Neural progenitor cell (in vitro differentiated cells): ENCODE measurements at regions not wholly inside any gene's neighbourhood (a gene's known extent, or its start where the extent isn't known, plus 50 kb on each side); places are given as distances from the start of the nearest gene placed in this dataset.

Experiments used
- DNase-seq: peaks from one replicate; pipeline ENCODE4 v3.0.0-alpha.2; 2016; ENCODE audit warnings: low spot score
- H2AFZ ChIP-seq: fragments of 200-600 bp; sonication (generic); replicated peaks from 2 replicates; pipeline ENCODE4 v1.6.1; 2016; ENCODE audit warnings: antibody characterized with exemption
- H3F3A ChIP-seq: fragments of 200-600 bp; sonication (generic); 2 replicates; pipeline ENCODE4 v1.6.1; 2016; ENCODE audit warnings: antibody characterized with exemption, low read depth
- H3K27ac ChIP-seq: fragments of 200-600 bp; sonication (generic); 2 replicates; pipeline ENCODE4 v1.5.1; 2016; ENCODE audit warnings: mild to moderate bottlenecking
- H3K27me3 ChIP-seq: fragments of 200-600 bp; sonication (generic); 2 replicates; pipeline ENCODE4 v1.6.1; 2016; ENCODE audit warnings: mild to moderate bottlenecking, moderate library complexity
- H3K36me3 ChIP-seq: fragments of 200-600 bp; sonication (generic); 2 replicates; pipeline ENCODE4 v1.5.1; 2016
- H3K4me1 ChIP-seq: fragments of 200-600 bp; sonication (generic); 2 replicates; pipeline ENCODE4 v1.6.1; 2016; ENCODE audit warnings: mixed run types
- H3K4me2 ChIP-seq: fragments of 200-600 bp; sonication (generic); 2 replicates; pipeline ENCODE4 v1.6.1; 2016
- H3K4me3 ChIP-seq: fragments of 200-600 bp; sonication (generic); 2 replicates; pipeline ENCODE4 v1.5.1; 2016
- H3K79me2 ChIP-seq: fragments of 200-600 bp; sonication (generic); 2 replicates; pipeline ENCODE4 v1.6.1; 2016; ENCODE audit warnings: low read depth
- H3K9ac ChIP-seq: fragments of 200-600 bp; sonication (generic); 2 replicates; pipeline ENCODE4 v1.6.1; 2016
- H3K9me3 ChIP-seq: fragments of 200-600 bp; sonication (generic); 2 replicates; pipeline ENCODE4 v1.5.1; 2016; ENCODE audit warnings: low read depth
- H4K20me1 ChIP-seq: fragments of 200-600 bp; sonication (generic); 2 replicates; pipeline ENCODE4 v1.6.1; 2016; ENCODE audit warnings: low read depth
- H3K27ac Mint-ChIP-seq: 3 replicates; pipeline ENCODE4 v1.8.0; 2021; ENCODE audit warnings: mixed read lengths
- H3K27me3 Mint-ChIP-seq: 2 replicates; pipeline ENCODE4 v1.8.0; 2022; ENCODE audit warnings: low read depth, mild to moderate bottlenecking, inconsistent platforms, moderate library complexity, mixed read lengths; ENCODE audit not compliant: insufficient read depth
- H3K36me3 Mint-ChIP-seq: 3 replicates; pipeline ENCODE4 v1.8.0; 2021; ENCODE audit warnings: mixed read lengths
- H3K4me1 Mint-ChIP-seq: 3 replicates; pipeline ENCODE4 v1.8.0; 2021; ENCODE audit warnings: mixed read lengths
- H3K4me3 Mint-ChIP-seq: 3 replicates; pipeline ENCODE4 v1.8.0; 2021; ENCODE audit warnings: mild to moderate bottlenecking, moderate library complexity, mixed read lengths
- H3K9me3 Mint-ChIP-seq: 3 replicates; pipeline ENCODE4 v1.8.0; 2020; ENCODE audit warnings: mixed read lengths
- EZH2 ChIP-seq: fragments of 200-600 bp; sonication (generic); IDR thresholded peaks from 2 replicates; pipeline ENCODE4 v1.6.1; 2017; ENCODE audit warnings: antibody characterized with exemption, mild to moderate bottlenecking, moderate library complexity
- EZH2phosphoT487 ChIP-seq: fragments of 200-600 bp; sonication (generic); IDR thresholded peaks from 2 replicates; pipeline ENCODE4 v1.6.1; 2017; ENCODE audit warnings: antibody characterized with exemption
- TF ChIP-seq, protein P1 (sequence below): fragments of 200-600 bp; sonication (generic); IDR thresholded peaks from 2 replicates; pipeline ENCODE4 v1.5.1; 2017; ENCODE audit warnings: antibody characterized with exemption, mild to moderate bottlenecking

DNA sequence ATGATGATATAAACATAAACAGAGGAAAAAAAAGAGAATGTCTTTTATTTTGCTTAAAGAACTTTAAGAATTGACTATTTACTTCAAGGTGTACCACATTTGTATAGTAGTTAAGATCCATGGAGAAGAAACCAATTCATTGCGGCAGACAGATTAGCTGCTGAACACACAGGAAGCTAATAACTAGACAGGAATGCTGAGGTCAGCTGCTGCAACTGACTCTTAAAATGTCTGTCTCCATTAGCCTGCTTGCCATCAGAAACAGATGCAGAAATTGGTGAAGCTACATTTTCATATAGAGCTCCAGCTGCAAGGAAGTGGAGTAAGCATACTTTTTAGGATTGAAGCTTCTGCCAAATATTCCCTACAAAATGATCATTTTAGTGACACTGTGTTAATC is 939.5 kb downstream of the EPHA7 start:
- no peaks in the 10 kb centered on the region for H3K79me2 ChIP-seq
- Mint-ChIP-seq H3K4me1 (no peaks in the 10 kb centered on the region), H3K36me3 (no peaks in the 10 kb centered on the region), H3K27me3 (no peaks in the 10 kb centered on the region), H3K4me3 (no peak overlapping the region), H3K27ac (no peak overlapping the region), H3K9me3 (peaks cover 6% of the 10 kb centered on the region)
- no peak overlapping the region for H3K4me2 ChIP-seq
- H3K4me1 ChIP-seq, result no peaks in the 10 kb centered on the region
- no peak overlapping the region for H3K4me3 ChIP-seq
- H3K27me3 ChIP-seq, result no peaks in the 10 kb centered on the region
- H4K20me1 ChIP-seq, result no peaks in the 10 kb centered on the region
- H3K9me3 ChIP-seq, result no peaks in the 10 kb centered on the region
- no peaks in the 10 kb centered on the region for H3F3A ChIP-seq
- DNase-seq, result no peak
- H3K36me3 ChIP-seq, result no peaks in the 10 kb centered on the region
- H2AFZ ChIP-seq, result no peak overlapping the region
- H3K9ac ChIP-seq, result no peak overlapping the region
- TF ChIP-seq, protein P1, sequence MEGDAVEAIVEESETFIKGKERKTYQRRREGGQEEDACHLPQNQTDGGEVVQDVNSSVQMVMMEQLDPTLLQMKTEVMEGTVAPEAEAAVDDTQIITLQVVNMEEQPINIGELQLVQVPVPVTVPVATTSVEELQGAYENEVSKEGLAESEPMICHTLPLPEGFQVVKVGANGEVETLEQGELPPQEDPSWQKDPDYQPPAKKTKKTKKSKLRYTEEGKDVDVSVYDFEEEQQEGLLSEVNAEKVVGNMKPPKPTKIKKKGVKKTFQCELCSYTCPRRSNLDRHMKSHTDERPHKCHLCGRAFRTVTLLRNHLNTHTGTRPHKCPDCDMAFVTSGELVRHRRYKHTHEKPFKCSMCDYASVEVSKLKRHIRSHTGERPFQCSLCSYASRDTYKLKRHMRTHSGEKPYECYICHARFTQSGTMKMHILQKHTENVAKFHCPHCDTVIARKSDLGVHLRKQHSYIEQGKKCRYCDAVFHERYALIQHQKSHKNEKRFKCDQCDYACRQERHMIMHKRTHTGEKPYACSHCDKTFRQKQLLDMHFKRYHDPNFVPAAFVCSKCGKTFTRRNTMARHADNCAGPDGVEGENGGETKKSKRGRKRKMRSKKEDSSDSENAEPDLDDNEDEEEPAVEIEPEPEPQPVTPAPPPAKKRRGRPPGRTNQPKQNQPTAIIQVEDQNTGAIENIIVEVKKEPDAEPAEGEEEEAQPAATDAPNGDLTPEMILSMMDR, result no peak
- TF ChIP-seq EZH2phosphoT487, result no peak
- TF ChIP-seq EZH2, result no peak
- H3K27ac ChIP-seq, result no peak overlapping the region

DNA sequence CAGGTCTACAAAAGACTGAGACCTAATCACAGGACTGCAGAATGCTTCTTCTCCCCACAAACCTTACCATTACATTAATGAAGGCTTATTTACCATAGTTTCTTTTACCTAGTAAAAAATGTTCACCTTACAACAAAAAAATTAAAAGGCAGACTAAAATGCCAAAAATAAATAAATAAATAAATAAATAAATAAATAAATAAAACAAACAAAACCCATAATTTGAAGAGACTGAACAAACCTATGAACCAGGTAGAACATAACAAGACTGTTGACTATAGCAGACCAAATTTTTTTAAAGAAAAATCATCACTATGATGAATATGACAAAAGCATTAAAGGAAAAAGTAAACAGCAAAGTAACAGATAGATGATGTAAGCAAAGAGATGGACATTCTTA is 946.3 kb downstream of the EPHA7 start:
- Histone ChIP-seq H3K36me3 (no peaks in the 10 kb centered on the region), H3K27ac (no peak overlapping the region), H3K9ac (no peak overlapping the region), H3K9me3 (no peaks in the 10 kb centered on the region), H3K4me3 (no peak overlapping the region), H4K20me1 (no peaks in the 10 kb centered on the region), H3K4me2 (no peak overlapping the region), H3F3A (no peaks in the 10 kb centered on the region), H3K4me1 (no peaks in the 10 kb centered on the region), H3K27me3 (no peaks in the 10 kb centered on the region), H2AFZ (peak overlapping the region; percentile 69), H3K79me2 (no peaks in the 10 kb centered on the region)
- TF ChIP-seq EZH2phosphoT487, result no peak
- TF ChIP-seq EZH2, result no peak
- TF ChIP-seq, protein P1, result no peak
- DNase-seq, result no peak
- Mint-ChIP-seq H3K36me3 (no peaks in the 10 kb centered on the region), H3K4me3 (no peak overlapping the region), H3K4me1 (peaks cover 3% of the 10 kb centered on the region), H3K27me3 (no peaks in the 10 kb centered on the region), H3K27ac (no peak overlapping the region), H3K9me3 (no peaks in the 10 kb centered on the region)

DNA sequence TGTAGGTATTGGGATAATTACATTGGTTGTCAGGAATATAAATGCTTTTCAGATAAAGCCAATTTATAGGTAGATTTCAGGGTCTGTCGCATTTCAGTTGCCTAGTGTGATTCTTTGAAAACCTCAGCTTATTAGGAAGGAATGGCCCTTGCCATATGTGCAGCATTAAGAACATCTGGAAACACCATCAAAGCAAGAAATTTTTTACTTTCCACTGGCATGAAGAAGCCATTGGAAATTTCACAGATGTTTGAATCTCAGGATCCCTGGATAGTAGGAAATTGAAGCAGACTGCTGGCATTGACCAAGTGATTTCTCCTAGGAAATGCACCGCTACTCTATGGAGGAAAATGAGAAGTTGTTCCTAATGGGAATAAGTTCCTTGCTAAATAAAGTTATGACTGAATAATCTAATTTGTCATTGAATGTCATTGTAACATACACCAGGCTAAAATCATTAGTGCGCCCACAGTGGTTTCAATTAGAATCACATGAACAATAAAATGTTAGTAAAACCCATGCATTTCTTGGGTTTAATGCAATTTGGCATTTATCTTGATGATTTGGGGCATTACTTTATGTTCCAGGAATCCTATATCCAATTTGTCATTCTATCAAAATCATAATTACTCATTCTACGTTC is 950.1 kb downstream of the EPHA7 start:
- H3K9me3 Mint-ChIP-seq, result peaks cover 3% of the 10 kb centered on the region
- H3K4me2 ChIP-seq, result no peak overlapping the region
- H3K36me3 ChIP-seq, result no peaks in the 10 kb centered on the region
- no peaks in the 10 kb centered on the region for H3K27me3 Mint-ChIP-seq
- H3K9ac ChIP-seq, result no peak overlapping the region
- no peak overlapping the region for H3K4me3 ChIP-seq
- peaks cover 3% of the 10 kb centered on the region for H3K4me1 Mint-ChIP-seq
- DNase-seq, result no peak
- H3K27ac Mint-ChIP-seq, result no peak overlapping the region
- no peak overlapping the region for H2AFZ ChIP-seq
- H3K27ac ChIP-seq, result no peak overlapping the region
- no peaks in the 10 kb centered on the region for H3K27me3 ChIP-seq
- TF ChIP-seq EZH2phosphoT487 (no peak), EZH2 (no peak)
- TF ChIP-seq, protein P1, result no peak
- H4K20me1 ChIP-seq, result no peaks in the 10 kb centered on the region
- H3K36me3 Mint-ChIP-seq, result no peaks in the 10 kb centered on the region
- H3K9me3 ChIP-seq, result no peaks in the 10 kb centered on the region
- no peaks in the 10 kb centered on the region for H3F3A ChIP-seq
- no peak overlapping the region for H3K4me3 Mint-ChIP-seq
- no peaks in the 10 kb centered on the region for H3K79me2 ChIP-seq
- no peaks in the 10 kb centered on the region for H3K4me1 ChIP-seq
